WTC11 (cell line): ENCODE measurements at regions not wholly inside any gene's neighbourhood (a gene's known extent, or its start where the extent isn't known, plus 50 kb on each side); places are given as distances from the start of the nearest gene placed in this dataset.

Experiments
- ATAC-seq: fragments of 200-7000 bp; cut with Tn5 transposase; 2 replicates; pipeline ENCODE4 v1.10.0; 2021; ENCODE audit warnings: mild to moderate bottlenecking, moderate library complexity
- CTCF ChIA-PET: fragments of 300-600 bp; sonication (Branson Sonifier 250); formaldehyde crosslinking; loops from one replicate; lab custom pipeline; 2021; ENCODE audit warnings: antibody characterized with exemption; lab: Charles Lee
- POLR2A ChIA-PET: fragments of 350-600 bp; sonication (Branson Sonifier 250); formaldehyde crosslinking; loops from one replicate; lab custom pipeline; 2021; ENCODE audit warnings: antibody characterized with exemption; lab: Charles Lee
- DNase-seq: peaks from one replicate; pipeline ENCODE4 v3.0.0; 2021; ENCODE audit warnings: low spot score
- H3K27ac Mint-ChIP-seq: 2 replicates; pipeline ENCODE4 v1.8.0; 2021; ENCODE audit warnings: mixed read lengths
- H3K27me3 Mint-ChIP-seq: 2 replicates; pipeline ENCODE4 v1.8.0; 2021; ENCODE audit warnings: low read depth, mild to moderate bottlenecking, moderate library complexity, mixed read lengths
- H3K36me3 Mint-ChIP-seq: 2 replicates; pipeline ENCODE4 v1.8.0; 2021; ENCODE audit warnings: mixed read lengths
- H3K4me1 Mint-ChIP-seq: 2 replicates; pipeline ENCODE4 v1.8.0; 2022; ENCODE audit warnings: mixed read lengths
- H3K4me3 Mint-ChIP-seq: 2 replicates; pipeline ENCODE4 v1.8.0; 2021; ENCODE audit warnings: mild to moderate bottlenecking, moderate library complexity, mixed read lengths
- H3K9me3 Mint-ChIP-seq: 2 replicates; pipeline ENCODE4 v1.8.0; 2021; ENCODE audit warnings: mixed read lengths
- AFF4 ChIP-seq: sonication (generic); formaldehyde crosslinking; IDR thresholded peaks from 2 replicates; pipeline ENCODE4 v1.8.1; 2023; ENCODE audit warnings: mild to moderate bottlenecking, missing genetic modification reagents, borderline replicate concordance
- ARID4B ChIP-seq: sonication (generic); formaldehyde crosslinking; IDR thresholded peaks from 2 replicates; pipeline ENCODE4 v1.8.0; 2023; ENCODE audit warnings: missing genetic modification reagents, mild to moderate bottlenecking, borderline replicate concordance
- ATF2 ChIP-seq: sonication (generic); formaldehyde crosslinking; IDR thresholded peaks from 2 replicates; pipeline ENCODE4 v1.8.1; 2022; ENCODE audit warnings: low read depth, missing genetic modification reagents, borderline replicate concordance
- ETV6 ChIP-seq: sonication (generic); formaldehyde crosslinking; IDR thresholded peaks from 2 replicates; pipeline ENCODE4 v1.8.1; 2022; ENCODE audit warnings: mild to moderate bottlenecking, missing genetic modification reagents
- FOXK1 ChIP-seq: sonication (generic); formaldehyde crosslinking; IDR thresholded peaks from 2 replicates; pipeline ENCODE4 v1.8.0; 2022; ENCODE audit warnings: mild to moderate bottlenecking, moderate library complexity, missing genetic modification reagents
- HMGA2 ChIP-seq: fragments of 250-450 bp; sonication (Bioruptor Pico); IDR thresholded peaks from 2 replicates; pipeline ENCODE4 v1.4.0; 2021; ENCODE audit warnings: mild to moderate bottlenecking, moderate library complexity
- MAX ChIP-seq: sonication (generic); formaldehyde crosslinking; IDR thresholded peaks from 2 replicates; pipeline ENCODE4 v1.8.0; 2022; ENCODE audit warnings: mild to moderate bottlenecking, missing genetic modification reagents
- MYBL2 ChIP-seq: sonication (generic); formaldehyde crosslinking; IDR thresholded peaks from 2 replicates; pipeline ENCODE4 v1.8.1; 2023; ENCODE audit warnings: mild to moderate bottlenecking, moderate library complexity, missing genetic modification reagents
- NFATC4 ChIP-seq: fragments of 250-450 bp; sonication (Bioruptor Pico); IDR thresholded peaks from 2 replicates; pipeline ENCODE4 v1.9.0; 2021; ENCODE audit warnings: mild to moderate bottlenecking
- TEAD1 ChIP-seq: sonication (generic); formaldehyde crosslinking; IDR thresholded peaks from 2 replicates; pipeline ENCODE4 v1.8.0; 2022; ENCODE audit warnings: mild to moderate bottlenecking, missing genetic modification reagents
- ZBTB43 ChIP-seq: sonication (generic); formaldehyde crosslinking; IDR thresholded peaks from 2 replicates; pipeline ENCODE4 v1.8.1; 2023; ENCODE audit warnings: mild to moderate bottlenecking, missing genetic modification reagents
- ZNF396 ChIP-seq: fragments of 250-450 bp; sonication (Bioruptor Pico); IDR thresholded peaks from 2 replicates; pipeline ENCODE4 v1.8.0; 2021; ENCODE audit warnings: mild to moderate bottlenecking, moderate library complexity, borderline replicate concordance
- ZNF423 ChIP-seq: fragments of 250-450 bp; sonication (Bioruptor Pico); IDR thresholded peaks from 2 replicates; pipeline ENCODE4 v2.1.2; 2022; ENCODE audit warnings: mild to moderate bottlenecking, moderate library complexity

- Mint-ChIP-seq H3K27ac (no peak overlapping the region), H3K4me1 (no peaks in the 10 kb centered on the region), H3K9me3 (peaks cover 29% of the 10 kb centered on the region), H3K4me3 (no peak overlapping the region), H3K27me3 (no peaks in the 10 kb centered on the region; the same call in 1 of the 2 replicates), H3K36me3 (0 out of 2 replicates have a peak, but pooled peaks cover 6% of the 10 kb centered on the region)
- CTCF ChIA-PET: no interaction called here
- TF ChIP-seq MAX (CRISPR knock-in tag) (no peak), ZNF396 (CRISPR knock-in tag) (no peak), ATF2 (CRISPR knock-in tag) (no peak), MYBL2 (CRISPR knock-in tag) (no peak), ZNF423 (CRISPR knock-in tag) (no peak), FOXK1 (CRISPR knock-in tag) (no peak), ETV6 (no peak), NFATC4 (CRISPR knock-in tag) (no peak)
- POLR2A ChIA-PET: no interaction called here
- no peak for ATAC-seq
- no peak for DNase-seq
These were observed 619.0 kb downstream of the KCTD12 start for GRCh38 chr13:76267216-76267615.

- H3K36me3 Mint-ChIP-seq: 0 out of 2 replicates have a peak, but pooled peaks cover 4% of the 10 kb centered on the region
- no peaks in the 10 kb centered on the region for H3K4me1 Mint-ChIP-seq
- DNase-seq (no peak), ATAC-seq (no peak)
- H3K9me3 Mint-ChIP-seq: peaks cover 24% of the 10 kb centered on the region
- TF ChIP-seq ARID4B (CRISPR knock-in tag) (no peak), ZBTB43 (CRISPR knock-in tag) (no peak)
- H3K27ac Mint-ChIP-seq: no peak overlapping the region
- H3K27me3 Mint-ChIP-seq: no peaks in the 10 kb centered on the region; the same call in 1 of the 2 replicates
- H3K4me3 Mint-ChIP-seq: no peak overlapping the region
- ChIA-PET POLR2A (no interaction called here), CTCF (no interaction called here)
These were observed 619.6 kb downstream of the KCTD12 start for GRCh38 chr13:76266561-76266960.

GRCh38 chr13:76250211-76250610 lies 614.1 kb downstream of the LMO7 start:
- CTCF ChIA-PET: no interaction called here
- Mint-ChIP-seq H3K27ac (no peak overlapping the region), H3K4me3 (no peak overlapping the region)

More at GRCh38 chr13:76250211-76250610, 614.1 kb downstream of the LMO7 start:
- POLR2A ChIA-PET: no interaction called here
- DNase-seq (no peak), ATAC-seq (no peak)
- no peaks in the 10 kb centered on the region for H3K4me1 Mint-ChIP-seq
- TF ChIP-seq TEAD1 (CRISPR knock-in tag) (no peak), AFF4 (CRISPR knock-in tag) (no peak), HMGA2 (CRISPR knock-in tag) (no peak)
- TF ChIP-seq, all 79 proteins: peak for 0
- Mint-ChIP-seq H3K9me3 (peaks cover 18% of the 10 kb centered on the region), H3K36me3 (no peaks in the 10 kb centered on the region), H3K27me3 (peaks cover 3% of the 10 kb centered on the region; the same call in 1 of the 2 replicates)
